ENCODE measurements at regions not wholly inside any gene's neighbourhood (a gene's known extent, or its start where the extent isn't known, plus 50 kb on each side); places are given as distances from the start of the nearest gene placed in this dataset.
"Not testable (repeated sequence)": the region's sequence is repeated elsewhere in the genome, so short reads cannot be mapped to it uniquely, and the experiment has no call there.

GRCh38 chr13:71290963-71291841, 575.8 kb downstream of the DACH1 start:
- Histone ChIP-seq H3K9ac (ENCODE audit: low read length) (no peak overlapping the region), H3K4me1 (ENCODE audit: control insufficient read depth, insufficient read depth, low read length) (no peaks in the 10 kb centered on the region), H3K27ac (ENCODE audit: low read depth, low read length) (no peak overlapping the region), H3K4me3 (ENCODE audit: low read length) (peak overlapping the region; percentile 62), H3K27me3 (ENCODE audit: control insufficient read depth, insufficient read depth, low read length) (no peaks in the 10 kb centered on the region), H3K36me3 (ENCODE audit: control insufficient read depth, insufficient read depth, low read length) (no peaks in the 10 kb centered on the region)

- H3K4me1 ChIP-seq (ENCODE audit: control insufficient read depth, insufficient read depth, low read length); H3K27me3 ChIP-seq (ENCODE audit: control insufficient read depth, insufficient read depth, low read length); H3K4me3 ChIP-seq (ENCODE audit: low read length); H3K27ac ChIP-seq (ENCODE audit: low read depth, low read length); H3K9ac ChIP-seq (ENCODE audit: low read length); H3K36me3 ChIP-seq (ENCODE audit: control insufficient read depth, insufficient read depth, low read length): not testable (repeated sequence)
Observed at GRCh38 chr13:71289980-71290379, 577.0 kb downstream of the DACH1 start.

- Histone ChIP-seq H3K4me3 (ENCODE audit: low read length) (no peak overlapping the region), H3K27ac (ENCODE audit: low read depth, low read length) (no peak overlapping the region), H3K4me1 (ENCODE audit: control insufficient read depth, insufficient read depth, low read length) (no peaks in the 10 kb centered on the region), H3K9ac (ENCODE audit: low read length) (no peak overlapping the region), H3K27me3 (ENCODE audit: control insufficient read depth, insufficient read depth, low read length) (no peaks in the 10 kb centered on the region), H3K36me3 (ENCODE audit: control insufficient read depth, insufficient read depth, low read length) (no peaks in the 10 kb centered on the region)
Observed at GRCh38 chr13:71285700-71286099, 581.3 kb downstream of the DACH1 start.

GRCh38 chr13:71278512-71278911, 588.5 kb downstream of the DACH1 start:
- H3K4me1 ChIP-seq (ENCODE audit: control insufficient read depth, insufficient read depth, low read length) = no peaks in the 10 kb centered on the region
- no peaks in the 10 kb centered on the region for H3K27me3 ChIP-seq (ENCODE audit: control insufficient read depth, insufficient read depth, low read length)
- no peak overlapping the region for H3K9ac ChIP-seq (ENCODE audit: low read length)
- H3K27ac ChIP-seq (ENCODE audit: low read depth, low read length) = no peak overlapping the region
- H3K36me3 ChIP-seq (ENCODE audit: control insufficient read depth, insufficient read depth, low read length) = no peaks in the 10 kb centered on the region
- no peak overlapping the region for H3K4me3 ChIP-seq (ENCODE audit: low read length)

GRCh38 chr13:71274923-71275608, 591.9 kb downstream of the DACH1 start:
- Histone ChIP-seq H3K27ac (ENCODE audit: low read depth, low read length) (no peak overlapping the region), H3K27me3 (ENCODE audit: control insufficient read depth, insufficient read depth, low read length) (no peaks in the 10 kb centered on the region), H3K4me1 (ENCODE audit: control insufficient read depth, insufficient read depth, low read length) (no peaks in the 10 kb centered on the region), H3K36me3 (ENCODE audit: control insufficient read depth, insufficient read depth, low read length) (no peaks in the 10 kb centered on the region), H3K9ac (ENCODE audit: low read length) (no peak overlapping the region), H3K4me3 (ENCODE audit: low read length) (no peak overlapping the region)

GRCh38 chr13:71261256-71261655, 605.7 kb downstream of the DACH1 start:
- Histone ChIP-seq H3K4me3 (ENCODE audit: low read length) (no peak overlapping the region), H3K4me1 (ENCODE audit: control insufficient read depth, insufficient read depth, low read length) (no peaks in the 10 kb centered on the region), H3K27me3 (ENCODE audit: control insufficient read depth, insufficient read depth, low read length) (no peaks in the 10 kb centered on the region), H3K9ac (ENCODE audit: low read length) (no peak overlapping the region), H3K27ac (ENCODE audit: low read depth, low read length) (no peak overlapping the region), H3K36me3 (ENCODE audit: control insufficient read depth, insufficient read depth, low read length) (no peaks in the 10 kb centered on the region)

GRCh38 chr13:71260246-71260645, 606.8 kb downstream of the DACH1 start:
- Histone ChIP-seq H3K27me3 (ENCODE audit: control insufficient read depth, insufficient read depth, low read length) (no peaks in the 10 kb centered on the region), H3K4me1 (ENCODE audit: control insufficient read depth, insufficient read depth, low read length) (no peaks in the 10 kb centered on the region), H3K4me3 (ENCODE audit: low read length) (no peak overlapping the region), H3K36me3 (ENCODE audit: control insufficient read depth, insufficient read depth, low read length) (no peaks in the 10 kb centered on the region), H3K9ac (ENCODE audit: low read length) (no peak overlapping the region), H3K27ac (ENCODE audit: low read depth, low read length) (no peak overlapping the region)

- no peaks in the 10 kb centered on the region for H3K36me3 ChIP-seq (ENCODE audit: control insufficient read depth, insufficient read depth, low read length)
- H3K27me3 ChIP-seq (ENCODE audit: control insufficient read depth, insufficient read depth, low read length) = no peaks in the 10 kb centered on the region
- H3K9ac ChIP-seq (ENCODE audit: low read length) = no peak overlapping the region
- no peak overlapping the region for H3K27ac ChIP-seq (ENCODE audit: low read depth, low read length)
- H3K4me1 ChIP-seq (ENCODE audit: control insufficient read depth, insufficient read depth, low read length) = no peaks in the 10 kb centered on the region
- H3K4me3 ChIP-seq (ENCODE audit: low read length) = no peak overlapping the region
Observed at GRCh38 chr13:71255633-71256032, 611.4 kb downstream of the DACH1 start.

- Histone ChIP-seq H3K36me3 (ENCODE audit: control insufficient read depth, insufficient read depth, low read length) (no peaks in the 10 kb centered on the region), H3K27me3 (ENCODE audit: control insufficient read depth, insufficient read depth, low read length) (no peaks in the 10 kb centered on the region), H3K9ac (ENCODE audit: low read length) (no peak overlapping the region), H3K4me3 (ENCODE audit: low read length) (no peak overlapping the region), H3K4me1 (ENCODE audit: control insufficient read depth, insufficient read depth, low read length) (no peaks in the 10 kb centered on the region), H3K27ac (ENCODE audit: low read depth, low read length) (no peak overlapping the region)
Observed at GRCh38 chr13:71254384-71254783, 612.6 kb downstream of the DACH1 start.

- H3K9ac ChIP-seq (ENCODE audit: low read length) = no peak overlapping the region
- H3K27ac ChIP-seq (ENCODE audit: low read depth, low read length) = no peak overlapping the region
- no peaks in the 10 kb centered on the region for H3K27me3 ChIP-seq (ENCODE audit: control insufficient read depth, insufficient read depth, low read length)
- no peaks in the 10 kb centered on the region for H3K36me3 ChIP-seq (ENCODE audit: control insufficient read depth, insufficient read depth, low read length)
- no peaks in the 10 kb centered on the region for H3K4me1 ChIP-seq (ENCODE audit: control insufficient read depth, insufficient read depth, low read length)
- no peak overlapping the region for H3K4me3 ChIP-seq (ENCODE audit: low read length)
Observed at GRCh38 chr13:71252184-71252704, 614.8 kb downstream of the DACH1 start.

- no peak overlapping the region for H3K27ac ChIP-seq (ENCODE audit: low read depth, low read length)
- no peak overlapping the region for H3K4me3 ChIP-seq (ENCODE audit: low read length)
- no peaks in the 10 kb centered on the region for H3K36me3 ChIP-seq (ENCODE audit: control insufficient read depth, insufficient read depth, low read length)
Observed at GRCh38 chr13:71251292-71251951, 615.6 kb downstream of the DACH1 start.

GRCh38 chr13:71249011-71249410, 618.0 kb downstream of the DACH1 start:
- H3K4me3 ChIP-seq (ENCODE audit: low read length) = no peak overlapping the region
- H3K9ac ChIP-seq (ENCODE audit: low read length) = no peak overlapping the region
- H3K27me3 ChIP-seq (ENCODE audit: control insufficient read depth, insufficient read depth, low read length) = no peaks in the 10 kb centered on the region
- no peaks in the 10 kb centered on the region for H3K36me3 ChIP-seq (ENCODE audit: control insufficient read depth, insufficient read depth, low read length)
- H3K4me1 ChIP-seq (ENCODE audit: control insufficient read depth, insufficient read depth, low read length) = no peaks in the 10 kb centered on the region
- no peak overlapping the region for H3K27ac ChIP-seq (ENCODE audit: low read depth, low read length)

More at GRCh38 chr13:71251292-71251951, 615.6 kb downstream of the DACH1 start:
- Histone ChIP-seq H3K27me3 (ENCODE audit: control insufficient read depth, insufficient read depth, low read length) (no peaks in the 10 kb centered on the region), H3K4me1 (ENCODE audit: control insufficient read depth, insufficient read depth, low read length) (no peaks in the 10 kb centered on the region), H3K9ac (ENCODE audit: low read length) (no peak overlapping the region)
